ENCODE measurements at regions not wholly inside any gene's neighbourhood (a gene's known extent, or its start where the extent isn't known, plus 50 kb on each side); places are given as distances from the start of the nearest gene placed in this dataset.
"Not testable (repeated sequence)": the region's sequence is repeated elsewhere in the genome, so short reads cannot be mapped to it uniquely, and the experiment has no call there.

DNA sequence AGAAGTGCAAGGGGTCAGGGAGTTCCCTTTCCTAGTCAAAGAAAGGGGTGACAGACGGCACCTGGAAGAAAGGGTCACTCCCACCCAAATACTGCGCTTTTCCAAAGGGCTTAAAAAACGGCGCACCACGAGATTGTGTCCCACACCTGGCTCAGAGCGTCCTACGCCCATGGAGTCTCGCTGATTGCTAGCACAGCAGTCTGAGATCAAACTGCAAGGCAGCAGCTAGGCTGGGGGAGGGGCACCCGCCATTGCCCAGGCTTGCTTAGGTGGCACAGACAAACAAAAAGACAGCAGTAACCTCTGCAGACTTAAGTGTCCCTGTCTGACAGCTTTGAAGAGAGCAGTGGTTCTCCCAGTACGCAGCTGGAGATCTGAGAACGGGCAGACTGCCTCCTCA is 402.4 kb upstream of the KLF12 start:
- H3K9me3 ChIP-seq (ENCODE audit: low read depth, low read length); H3K4me1 ChIP-seq (ENCODE audit: insufficient read depth, low read length); H3K27me3 ChIP-seq (ENCODE audit: insufficient read depth, low read length); H3K4me3 ChIP-seq (ENCODE audit: low read length): not testable (repeated sequence)

DNA sequence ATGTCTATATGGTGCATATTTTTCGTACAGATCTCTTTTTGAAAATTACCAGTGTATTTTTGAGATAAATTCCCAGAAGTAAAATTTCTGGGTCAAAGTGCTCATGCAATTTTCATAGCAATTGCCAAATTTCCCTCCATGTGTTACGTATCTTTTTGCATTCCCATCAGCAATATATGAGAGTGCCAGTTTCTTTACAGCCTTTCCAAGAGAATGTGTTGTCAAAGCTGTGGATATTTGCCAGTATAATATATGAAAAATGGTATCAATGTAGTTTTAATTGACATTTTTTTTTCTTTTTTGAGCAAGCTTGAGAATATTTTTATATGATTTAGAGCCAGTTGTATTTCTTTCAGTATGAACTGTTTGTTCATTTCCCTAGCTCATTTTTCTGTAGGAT is 399.0 kb upstream of the KLF12 start:
- Histone ChIP-seq H3K27me3 (ENCODE audit: insufficient read depth, low read length) (no peaks in the 10 kb centered on the region), H3K4me1 (ENCODE audit: insufficient read depth, low read length) (no peaks in the 10 kb centered on the region), H3K9me3 (ENCODE audit: low read depth, low read length) (no peaks in the 10 kb centered on the region), H3K4me3 (ENCODE audit: low read length) (no peak overlapping the region)

DNA sequence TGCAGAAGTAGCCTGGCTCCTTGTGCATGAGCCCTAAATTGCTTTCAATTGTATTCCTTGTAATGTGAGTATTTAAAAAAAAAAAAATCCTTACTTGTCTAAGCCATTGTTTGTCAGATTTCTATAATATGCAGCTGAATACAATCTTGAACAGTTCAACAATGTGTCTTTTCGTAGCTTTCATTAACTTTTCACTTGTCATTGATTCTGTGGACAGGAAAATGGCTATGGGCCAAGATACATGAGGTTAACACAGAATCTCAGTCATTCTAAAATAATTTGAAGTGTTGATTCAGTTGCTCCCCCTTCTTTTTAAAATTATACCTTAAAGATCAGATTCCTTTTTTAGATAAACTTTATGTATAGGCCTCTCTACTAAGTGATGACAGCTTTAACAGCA is 395.8 kb upstream of the KLF12 start:
- H3K9me3 ChIP-seq (ENCODE audit: low read depth, low read length): no peaks in the 10 kb centered on the region
- H3K27me3 ChIP-seq (ENCODE audit: insufficient read depth, low read length): no peaks in the 10 kb centered on the region
- H3K4me3 ChIP-seq (ENCODE audit: low read length): no peak overlapping the region
- H3K4me1 ChIP-seq (ENCODE audit: insufficient read depth, low read length): no peaks in the 10 kb centered on the region

DNA sequence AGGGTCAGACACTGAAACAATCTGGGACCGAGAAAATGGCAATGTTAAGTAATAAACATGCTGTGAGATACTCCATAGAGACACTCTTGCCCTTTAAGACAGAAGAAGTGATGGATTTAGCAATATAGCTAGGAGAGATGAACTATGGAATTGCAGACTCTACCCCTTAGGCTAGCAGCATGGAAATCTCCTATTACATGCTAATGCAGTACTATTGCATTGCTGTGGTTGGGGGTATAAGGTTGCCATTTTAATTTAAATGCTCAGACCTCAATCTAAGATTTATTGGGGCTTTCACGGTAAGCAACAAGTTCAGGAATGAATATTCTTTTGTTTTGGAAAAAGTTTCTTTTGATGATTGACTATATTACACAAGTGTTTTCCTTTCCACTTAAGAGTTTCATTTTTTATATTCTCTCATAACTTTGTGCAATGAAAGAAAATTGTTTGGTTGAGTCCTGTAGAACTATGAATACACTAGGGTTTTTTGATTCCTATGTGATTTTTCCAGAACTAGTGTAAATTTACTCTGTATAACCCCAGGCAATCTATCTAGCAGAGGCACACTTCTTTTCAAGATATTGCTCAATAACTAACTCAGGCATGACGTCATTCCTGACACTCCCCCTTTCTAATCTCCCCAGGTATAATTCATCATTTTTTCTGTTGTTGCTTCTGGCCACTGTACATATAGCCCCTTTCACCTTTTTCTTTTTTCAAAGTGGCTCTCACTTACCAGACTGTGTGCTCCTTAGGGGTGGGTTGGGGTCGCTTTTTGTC is 394.7 kb upstream of the KLF12 start:
- H3K4me3 ChIP-seq (ENCODE audit: low read length): no peak overlapping the region
- H3K9me3 ChIP-seq (ENCODE audit: low read depth, low read length): no peaks in the 10 kb centered on the region
- H3K4me1 ChIP-seq (ENCODE audit: insufficient read depth, low read length): no peaks in the 10 kb centered on the region
- no peaks in the 10 kb centered on the region for H3K27me3 ChIP-seq (ENCODE audit: insufficient read depth, low read length)

DNA sequence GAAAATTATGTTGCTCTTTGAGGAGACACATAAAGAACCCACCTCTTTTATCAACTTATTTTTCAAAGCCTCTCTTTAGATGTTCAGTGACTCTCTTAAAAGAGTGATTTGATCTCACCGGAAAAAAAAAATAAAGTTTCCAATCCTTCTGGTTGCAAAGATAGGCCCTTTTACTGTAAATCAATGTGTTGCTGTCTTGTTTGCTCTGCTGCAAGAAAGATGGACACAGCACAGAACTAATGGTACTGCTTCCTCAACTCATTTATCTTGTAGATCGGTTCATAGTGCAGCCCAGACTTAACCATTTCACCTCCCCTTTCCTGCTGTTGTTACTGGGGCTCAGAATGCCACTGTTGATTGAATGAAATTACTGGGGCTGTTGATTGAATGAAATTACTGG is 388.9 kb upstream of the KLF12 start:
- H3K4me1 ChIP-seq (ENCODE audit: insufficient read depth, low read length): no peaks in the 10 kb centered on the region
- H3K4me3 ChIP-seq (ENCODE audit: low read length): no peak overlapping the region
- H3K27me3 ChIP-seq (ENCODE audit: insufficient read depth, low read length): no peaks in the 10 kb centered on the region
- no peaks in the 10 kb centered on the region for H3K9me3 ChIP-seq (ENCODE audit: low read depth, low read length)

DNA sequence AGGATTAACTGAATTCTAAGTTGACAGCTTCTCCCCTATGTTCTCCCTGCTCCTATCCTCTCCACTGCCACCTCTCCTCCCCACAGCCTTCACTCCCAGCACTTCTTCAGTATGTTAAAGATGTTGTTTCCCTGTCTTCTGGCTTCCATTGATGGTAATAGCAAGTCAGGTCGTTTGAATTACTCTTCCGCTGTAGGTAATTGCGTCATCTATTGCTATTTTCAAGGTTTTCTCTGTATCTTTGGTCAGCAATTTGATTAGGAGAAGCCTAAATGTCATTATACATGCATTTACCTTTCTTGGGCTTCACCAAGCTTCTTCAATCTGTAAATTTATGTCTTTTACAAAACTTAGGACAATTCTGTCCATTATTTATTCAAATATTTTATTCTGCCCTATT is 377.3 kb upstream of the KLF12 start:
- no peaks in the 10 kb centered on the region for H3K4me1 ChIP-seq (ENCODE audit: insufficient read depth, low read length)
- no peaks in the 10 kb centered on the region for H3K27me3 ChIP-seq (ENCODE audit: insufficient read depth, low read length)
- H3K4me3 ChIP-seq (ENCODE audit: low read length): no peak overlapping the region
- H3K9me3 ChIP-seq (ENCODE audit: low read depth, low read length): no peaks in the 10 kb centered on the region

DNA sequence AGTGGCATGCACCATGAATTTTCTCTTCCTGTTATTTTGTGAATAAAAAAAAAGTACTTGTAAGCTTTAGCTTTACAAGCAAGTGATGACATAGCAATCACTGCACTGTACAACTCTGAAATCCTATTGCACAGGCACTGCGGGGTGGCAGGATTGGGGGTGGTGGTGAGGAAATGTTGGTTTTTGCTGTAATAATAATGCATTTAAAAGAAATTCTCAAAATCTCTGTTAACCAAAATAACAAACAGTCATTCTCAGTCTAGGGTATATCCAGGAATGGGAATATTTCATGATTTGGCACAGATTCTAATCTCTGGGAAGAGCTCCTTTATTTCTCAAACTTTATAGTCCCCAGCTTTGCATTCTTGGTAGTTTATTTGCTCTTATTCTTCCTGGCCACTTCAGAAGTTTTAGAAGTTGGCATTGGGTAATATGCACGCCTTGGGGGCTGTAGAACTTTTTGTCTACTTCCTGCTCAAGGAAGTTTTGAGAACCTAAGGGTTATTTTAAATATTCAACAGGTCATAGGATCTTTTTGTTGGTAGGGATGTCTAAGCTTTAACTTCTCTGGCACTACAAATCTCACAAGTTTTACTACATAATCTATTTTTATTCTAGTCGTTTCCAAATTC is 353.0 kb upstream of the KLF12 start:
- Histone ChIP-seq H3K4me3 (ENCODE audit: low read length) (no peak overlapping the region), H3K27me3 (ENCODE audit: insufficient read depth, low read length) (no peaks in the 10 kb centered on the region), H3K9me3 (ENCODE audit: low read depth, low read length) (no peaks in the 10 kb centered on the region), H3K4me1 (ENCODE audit: insufficient read depth, low read length) (no peaks in the 10 kb centered on the region)

DNA sequence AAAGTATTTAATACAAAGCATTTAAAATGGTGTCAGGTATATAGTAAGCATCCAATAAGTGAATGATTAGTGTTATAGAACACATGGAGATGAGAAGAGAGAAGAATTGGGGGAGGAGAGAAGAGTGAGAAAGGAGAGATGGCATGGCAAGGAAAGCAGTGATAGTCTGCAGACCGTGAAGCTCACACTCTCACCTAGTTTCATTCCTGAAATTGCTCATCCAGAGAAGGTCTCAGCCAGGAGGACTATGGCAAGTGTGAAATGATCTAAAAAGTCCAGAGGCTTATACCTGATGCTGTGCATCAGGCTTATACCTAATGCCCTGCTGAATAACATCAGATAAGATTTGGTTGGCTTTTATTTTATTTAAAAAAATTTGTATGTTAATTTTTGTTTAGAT is 351.6 kb upstream of the KLF12 start:
- Histone ChIP-seq H3K27me3 (ENCODE audit: insufficient read depth, low read length) (no peaks in the 10 kb centered on the region), H3K4me3 (ENCODE audit: low read length) (no peak overlapping the region), H3K9me3 (ENCODE audit: low read depth, low read length) (no peaks in the 10 kb centered on the region), H3K4me1 (ENCODE audit: insufficient read depth, low read length) (no peaks in the 10 kb centered on the region)

DNA sequence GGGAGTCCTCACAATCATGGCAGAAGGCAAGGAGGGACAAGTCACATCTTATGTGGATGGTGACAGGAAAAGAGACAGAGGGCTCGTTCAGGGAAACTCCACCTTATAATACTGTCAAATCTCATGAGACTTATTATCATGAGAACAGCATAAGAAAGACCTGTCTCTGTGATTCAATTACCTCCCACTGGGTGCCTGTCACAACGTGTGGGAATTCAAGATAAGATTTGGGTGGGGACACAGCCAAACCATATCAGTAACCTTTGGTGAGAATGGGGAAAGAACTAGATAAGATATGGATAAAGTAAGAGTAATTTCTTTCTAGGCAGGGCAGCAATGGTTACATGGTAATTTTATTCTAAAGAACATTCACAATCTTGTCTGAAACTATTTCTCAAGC is 344.9 kb upstream of the KLF12 start:
- H3K4me3 ChIP-seq (ENCODE audit: low read length): no peak overlapping the region
- no peaks in the 10 kb centered on the region for H3K4me1 ChIP-seq (ENCODE audit: insufficient read depth, low read length)
- H3K27me3 ChIP-seq (ENCODE audit: insufficient read depth, low read length): no peaks in the 10 kb centered on the region
- H3K9me3 ChIP-seq (ENCODE audit: low read depth, low read length): no peaks in the 10 kb centered on the region

DNA sequence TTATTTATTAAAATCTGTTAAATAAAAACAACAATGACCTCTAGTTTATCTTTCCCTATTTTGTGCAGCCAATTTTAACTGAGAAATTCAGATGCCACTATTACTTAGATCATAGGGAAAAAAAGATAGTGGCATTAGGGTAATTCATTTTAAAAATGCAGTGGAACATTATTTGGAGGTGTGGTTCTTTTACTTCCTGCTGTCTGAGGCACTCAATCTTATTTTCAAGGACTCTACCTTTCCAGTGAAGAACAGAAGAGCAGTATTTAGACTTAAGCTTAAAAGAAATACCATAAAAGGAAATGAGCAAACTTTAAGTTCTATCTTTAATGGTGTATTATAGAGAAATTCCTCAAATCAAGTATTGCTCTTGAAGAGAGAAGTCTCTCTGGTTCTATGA is 342.6 kb upstream of the KLF12 start:
- Histone ChIP-seq H3K4me1 (ENCODE audit: insufficient read depth, low read length) (no peaks in the 10 kb centered on the region), H3K9me3 (ENCODE audit: low read depth, low read length) (no peaks in the 10 kb centered on the region), H3K4me3 (ENCODE audit: low read length) (no peak overlapping the region), H3K27me3 (ENCODE audit: insufficient read depth, low read length) (no peaks in the 10 kb centered on the region)

DNA sequence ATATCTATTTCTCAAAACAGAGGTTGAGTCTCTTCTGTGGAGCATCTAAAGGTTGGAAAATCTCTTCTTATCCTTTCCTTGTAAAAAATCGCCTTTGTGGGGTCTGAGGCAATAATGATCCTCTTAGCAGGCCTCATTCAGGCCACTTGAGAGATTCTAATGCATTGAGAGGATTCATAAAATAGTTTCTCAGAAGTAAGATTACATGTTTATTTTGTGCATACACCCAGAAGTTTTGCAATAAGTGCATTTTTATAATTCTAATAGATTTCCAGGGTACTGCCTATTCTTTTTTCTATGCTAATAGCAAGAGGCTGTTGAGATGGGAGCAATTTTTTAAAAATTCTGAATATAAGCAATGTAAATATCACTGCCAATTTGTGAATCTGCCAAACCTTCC is 342.2 kb upstream of the KLF12 start:
- no peaks in the 10 kb centered on the region for H3K4me1 ChIP-seq (ENCODE audit: insufficient read depth, low read length)
- H3K4me3 ChIP-seq (ENCODE audit: low read length): no peak overlapping the region

DNA sequence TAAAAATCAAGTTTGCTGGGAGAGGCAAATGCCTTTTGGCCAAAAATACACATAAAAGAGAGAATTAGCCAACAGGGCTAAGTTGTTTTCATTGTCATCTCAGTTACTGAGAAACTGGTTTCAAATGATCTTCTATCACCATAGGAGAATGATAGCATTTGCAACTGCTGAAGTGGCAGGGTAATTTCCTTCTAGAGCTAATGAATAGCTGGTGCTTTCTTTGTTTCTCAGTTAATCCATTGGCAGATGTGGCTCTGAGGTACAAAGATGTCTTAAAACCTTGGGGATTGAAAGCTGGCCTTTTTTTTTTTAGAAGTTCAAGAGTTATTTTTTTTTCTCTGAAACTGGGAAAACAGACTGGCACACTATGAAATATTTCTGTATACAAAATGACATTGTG is 332.7 kb upstream of the KLF12 start:
- Histone ChIP-seq H3K4me3 (ENCODE audit: low read length) (no peak overlapping the region), H3K27me3 (ENCODE audit: insufficient read depth, low read length) (no peaks in the 10 kb centered on the region), H3K4me1 (ENCODE audit: insufficient read depth, low read length) (no peaks in the 10 kb centered on the region), H3K9me3 (ENCODE audit: low read depth, low read length) (no peaks in the 10 kb centered on the region)

More for the DNA sequence above, 342.2 kb upstream of the KLF12 start:
- Histone ChIP-seq H3K27me3 (ENCODE audit: insufficient read depth, low read length) (no peaks in the 10 kb centered on the region), H3K9me3 (ENCODE audit: low read depth, low read length) (no peaks in the 10 kb centered on the region)

DNA sequence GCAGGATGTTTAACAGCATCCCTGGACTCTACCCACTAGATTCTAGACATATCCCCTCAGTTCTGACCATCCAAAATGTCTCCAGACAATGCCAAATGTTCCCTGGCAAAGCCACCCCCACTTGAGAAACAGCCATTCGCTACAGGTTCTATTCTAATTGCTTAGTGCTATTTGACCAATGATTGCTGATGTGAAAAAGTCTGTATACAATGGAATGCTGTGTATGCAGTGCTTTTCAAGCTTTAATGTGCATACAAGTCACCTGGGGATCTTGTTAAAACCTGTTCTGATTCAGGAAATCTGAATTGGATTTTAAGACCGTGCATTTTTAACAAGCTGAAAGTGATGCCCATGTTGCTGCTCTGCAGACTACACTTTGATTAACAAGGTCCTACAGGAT is 331.8 kb upstream of the KLF12 start:
- H3K4me1 ChIP-seq (ENCODE audit: insufficient read depth, low read length): no peaks in the 10 kb centered on the region
- no peak overlapping the region for H3K4me3 ChIP-seq (ENCODE audit: low read length)
- H3K27me3 ChIP-seq (ENCODE audit: insufficient read depth, low read length): no peaks in the 10 kb centered on the region
- no peaks in the 10 kb centered on the region for H3K9me3 ChIP-seq (ENCODE audit: low read depth, low read length)

DNA sequence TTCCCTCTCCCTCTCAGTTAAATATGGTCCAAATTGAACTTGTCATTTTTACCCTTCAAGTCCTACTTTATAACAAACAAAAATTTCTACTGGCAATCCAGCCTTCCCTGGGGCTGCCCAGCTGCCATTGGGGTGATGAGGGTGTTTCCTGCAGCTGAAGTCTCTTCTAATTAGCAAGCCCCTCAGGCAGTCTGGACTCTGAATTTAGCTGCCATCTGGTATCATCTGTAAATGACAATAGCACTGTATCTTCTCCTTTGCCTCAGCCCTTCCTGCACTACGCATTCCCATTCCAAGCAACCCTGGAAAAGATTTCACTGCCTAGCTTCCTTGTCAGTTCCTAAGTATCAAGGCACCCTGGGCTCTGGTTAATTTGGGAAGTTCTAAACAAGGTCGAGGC is 331.1 kb upstream of the KLF12 start:
- Histone ChIP-seq H3K27me3 (ENCODE audit: insufficient read depth, low read length) (no peaks in the 10 kb centered on the region), H3K4me1 (ENCODE audit: insufficient read depth, low read length) (no peaks in the 10 kb centered on the region), H3K4me3 (ENCODE audit: low read length) (no peak overlapping the region), H3K9me3 (ENCODE audit: low read depth, low read length) (no peaks in the 10 kb centered on the region)

DNA sequence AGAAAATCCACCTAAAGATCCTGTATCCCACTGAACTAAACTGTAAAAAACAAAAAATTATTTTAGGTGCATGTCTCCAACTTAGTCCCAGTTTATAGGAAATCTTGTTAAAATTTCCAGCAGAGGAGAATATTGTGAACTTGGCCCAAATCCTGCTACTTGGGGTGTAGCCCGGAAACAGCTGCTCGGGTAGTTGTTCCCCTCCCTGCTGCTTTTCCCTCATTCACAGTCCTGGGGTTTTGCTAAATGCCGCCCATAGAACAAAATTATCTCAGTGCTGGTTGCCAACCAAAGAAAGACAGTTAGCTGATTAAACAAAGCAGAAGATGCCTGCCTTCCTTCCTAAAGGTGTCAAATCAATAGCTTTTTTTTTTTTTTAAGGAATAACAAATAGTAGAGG is 330.5 kb upstream of the KLF12 start:
- Histone ChIP-seq H3K27me3 (ENCODE audit: insufficient read depth, low read length) (no peaks in the 10 kb centered on the region), H3K9me3 (ENCODE audit: low read depth, low read length) (no peaks in the 10 kb centered on the region), H3K4me1 (ENCODE audit: insufficient read depth, low read length) (no peaks in the 10 kb centered on the region), H3K4me3 (ENCODE audit: low read length) (no peak overlapping the region)

DNA sequence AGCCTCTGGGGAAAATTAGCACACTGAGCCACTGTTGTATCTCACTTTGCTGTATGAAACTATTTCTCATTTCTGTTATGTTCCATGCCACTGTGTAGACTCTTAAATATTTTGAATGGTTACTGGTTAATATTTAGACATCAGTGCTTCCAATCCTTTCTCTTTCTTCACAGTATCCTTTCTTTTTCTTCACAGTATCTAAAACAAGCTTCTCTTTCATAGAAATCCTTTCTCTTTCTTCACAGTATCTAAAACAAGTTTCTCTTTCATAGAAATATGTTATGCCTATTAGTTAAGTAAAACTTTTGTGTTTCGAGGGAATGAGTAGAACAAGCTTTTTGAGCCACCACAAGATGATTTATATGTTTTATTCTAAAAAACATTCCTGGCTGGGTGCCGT is 326.8 kb upstream of the KLF12 start:
- Histone ChIP-seq H3K4me3 (ENCODE audit: low read length) (no peak overlapping the region), H3K9me3 (ENCODE audit: low read depth, low read length) (no peaks in the 10 kb centered on the region), H3K4me1 (ENCODE audit: insufficient read depth, low read length) (no peaks in the 10 kb centered on the region), H3K27me3 (ENCODE audit: insufficient read depth, low read length) (no peaks in the 10 kb centered on the region)
